AML-193 (cell line): ENCODE measurements at regions not wholly inside any gene's neighbourhood (a gene's known extent, or its start where the extent isn't known, plus 50 kb on each side); places are given as distances from the start of the nearest gene placed in this dataset.

Experiments used
- DNase-seq, 2 experiments: peaks; one replicate each; lab custom pipeline; 2025; lab: John Stamatoyannopoulos, UW

GRCh38 chr2:19748073-19748375 is 153.8 kb downstream of the TTC32 start:
- DNase-seq, result no peak

GRCh38 chr2:19747310-19748072 is 154.3 kb downstream of the TTC32 start:
- no peak for DNase-seq

GRCh38 chr2:19746611-19747309 is 155.0 kb downstream of the TTC32 start:
- no peak for DNase-seq

GRCh38 chr2:19746137-19746600 is 155.6 kb downstream of the TTC32 start:
- DNase-seq, result no peak

- DNase-seq, result no peak
Observed at GRCh38 chr2:19745318-19746136, 156.3 kb downstream of the TTC32 start.

- DNase-seq, result no peak
Observed at GRCh38 chr2:19744456-19745199, 157.2 kb downstream of the TTC32 start.

GRCh38 chr2:19743641-19744040 is 158.1 kb downstream of the TTC32 start:
- DNase-seq, result no peak

GRCh38 chr2:19742872-19743271 is 158.9 kb downstream of the TTC32 start:
- DNase-seq, result no peak

- DNase-seq, result no peak
Observed at GRCh38 chr2:19739256-19739655, 162.5 kb downstream of the TTC32 start.

GRCh38 chr2:19738707-19739106 is 163.1 kb downstream of the TTC32 start:
- no peak for DNase-seq

- DNase-seq, result no peak
Observed at GRCh38 chr2:19736191-19736831, 165.5 kb downstream of the TTC32 start.

GRCh38 chr2:19733951-19734425 is 167.8 kb downstream of the TTC32 start:
- DNase-seq, result no peak

- no peak for DNase-seq
Observed at GRCh38 chr2:19733390-19733789, 168.4 kb downstream of the TTC32 start.

- DNase-seq, result no peak
Observed at GRCh38 chr2:19732255-19732654, 169.5 kb downstream of the TTC32 start.

- DNase-seq, result no peak
Observed at GRCh38 chr2:19731515-19731914, 170.3 kb downstream of the TTC32 start.

- no peak for DNase-seq
Observed at GRCh38 chr2:19731037-19731436, 170.7 kb downstream of the TTC32 start.

GRCh38 chr2:19728125-19728524 is 173.7 kb downstream of the TTC32 start:
- DNase-seq, result no peak

GRCh38 chr2:19725392-19725791 is 176.4 kb downstream of the TTC32 start:
- DNase-seq, result no peak

GRCh38 chr2:19723021-19723420 is 178.8 kb downstream of the TTC32 start:
- DNase-seq, result no peak

GRCh38 chr2:19722531-19722971 is 179.2 kb downstream of the TTC32 start:
- no peak for DNase-seq

GRCh38 chr2:19720306-19720705 is 181.5 kb downstream of the TTC32 start:
- no peak for DNase-seq
